Testis (tissue), 2 donors: ENCODE measurements at regions not wholly inside any gene's neighbourhood (a gene's known extent, or its start where the extent isn't known, plus 50 kb on each side); places are given as distances from the start of the nearest gene placed in this dataset.

Source experiments
- CTCF ChIP-seq, 3 experiments: fragments of 450-650 bp in 2 of 3; fragments of 200-600 bp in 1 of 3; sonication (generic) in 1 of 3; IDR thresholded peaks; one replicate each; pipeline ENCODE4 v1.5.1; 2016 to 2019; ENCODE audit warnings: antibody characterized with exemption in 3 of 3, mild to moderate bottlenecking in 2 of 3, moderate library complexity in 1 of 3
- POLR2A ChIP-seq: fragments of 450-650 bp; IDR thresholded peaks from one replicate; pipeline ENCODE4 v1.6.1; 2017; ENCODE audit warnings: antibody characterized with exemption, mild to moderate bottlenecking, moderate library complexity

DNA sequence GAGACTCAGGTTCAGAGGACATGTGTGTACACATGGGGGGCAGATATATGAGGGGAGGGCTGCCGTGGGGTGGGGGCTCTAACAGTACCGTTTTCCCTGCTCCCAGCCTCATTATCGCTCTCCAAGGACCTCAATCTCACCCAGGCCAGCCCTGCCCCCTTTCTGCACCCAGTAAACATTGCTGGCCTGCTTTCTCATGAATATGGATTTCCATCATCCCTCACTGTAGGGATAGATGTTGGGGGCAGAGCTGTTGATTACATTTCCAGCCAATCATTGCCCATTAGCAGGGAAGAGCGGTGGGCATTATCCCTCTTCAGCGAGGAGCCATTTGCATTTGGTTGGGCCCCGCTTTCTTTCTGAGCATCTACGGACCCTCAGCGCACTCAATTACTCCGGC is 273.8 kb downstream of the RPS6KC1 start:
- TF ChIP-seq CTCF (IDR thresholded peaks at IDR 0.05) (no peak), POLR2A (no peak)
